ENCODE measurements at regions not wholly inside any gene's neighbourhood (a gene's known extent, or its start where the extent isn't known, plus 50 kb on each side); places are given as distances from the start of the nearest gene placed in this dataset.

- intact Hi-C loops (cut with DNase I) = no loop called here
- Histone ChIP-seq H3K27me3 (peaks cover 0 to 20% (median 6%) of the 10 kb centered on the region in 7 donors), H3K4me3 (no peak overlapping the region), H3K9me3 (no peaks in the 10 kb centered on the region), H3K36me3 (no peaks in the 10 kb centered on the region), H3K27ac (no peak overlapping the region), H3K4me1 (no peaks in the 10 kb centered on the region)
- DNase-seq (no peak), ATAC-seq (no peak)
- TF ChIP-seq, protein P1, sequence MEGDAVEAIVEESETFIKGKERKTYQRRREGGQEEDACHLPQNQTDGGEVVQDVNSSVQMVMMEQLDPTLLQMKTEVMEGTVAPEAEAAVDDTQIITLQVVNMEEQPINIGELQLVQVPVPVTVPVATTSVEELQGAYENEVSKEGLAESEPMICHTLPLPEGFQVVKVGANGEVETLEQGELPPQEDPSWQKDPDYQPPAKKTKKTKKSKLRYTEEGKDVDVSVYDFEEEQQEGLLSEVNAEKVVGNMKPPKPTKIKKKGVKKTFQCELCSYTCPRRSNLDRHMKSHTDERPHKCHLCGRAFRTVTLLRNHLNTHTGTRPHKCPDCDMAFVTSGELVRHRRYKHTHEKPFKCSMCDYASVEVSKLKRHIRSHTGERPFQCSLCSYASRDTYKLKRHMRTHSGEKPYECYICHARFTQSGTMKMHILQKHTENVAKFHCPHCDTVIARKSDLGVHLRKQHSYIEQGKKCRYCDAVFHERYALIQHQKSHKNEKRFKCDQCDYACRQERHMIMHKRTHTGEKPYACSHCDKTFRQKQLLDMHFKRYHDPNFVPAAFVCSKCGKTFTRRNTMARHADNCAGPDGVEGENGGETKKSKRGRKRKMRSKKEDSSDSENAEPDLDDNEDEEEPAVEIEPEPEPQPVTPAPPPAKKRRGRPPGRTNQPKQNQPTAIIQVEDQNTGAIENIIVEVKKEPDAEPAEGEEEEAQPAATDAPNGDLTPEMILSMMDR (IDR thresholded peaks at IDR 0.05) = no peak
- WGBS, 2 donors = 77 to 88% methylated on average over 9 to 11 of the region's 11 CpGs
These were observed 267.8 kb upstream of the SHH start for GRCh38 chr7:156080046-156080445.

DNA sequence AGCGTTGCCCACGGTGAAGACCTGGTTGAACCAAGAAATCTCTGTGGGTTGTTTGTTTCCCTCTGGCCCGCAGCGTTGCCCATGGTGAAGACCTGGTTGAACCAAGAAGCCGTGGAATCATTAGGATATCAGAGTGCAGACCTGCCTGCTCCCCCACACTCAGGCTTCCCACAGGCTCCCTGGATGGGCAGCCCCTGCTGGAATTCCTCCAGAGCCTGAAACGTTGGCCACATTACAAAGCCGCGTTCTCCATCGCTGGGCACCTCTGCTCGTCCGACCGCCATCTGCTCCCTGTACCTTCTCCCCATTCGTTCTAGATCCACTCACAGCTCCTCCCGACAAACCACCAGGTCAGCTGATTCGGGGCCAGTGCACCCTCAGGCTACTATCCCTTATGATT, 266.9 kb upstream of the SHH start:
- DNase-seq (no peak), ATAC-seq (no peak)
- Histone ChIP-seq H3K4me1 (no peaks in the 10 kb centered on the region), H3K27me3 (peaks cover 0 to 20% (median 11%) of the 10 kb centered on the region in 7 donors), H3K36me3 (no peaks in the 10 kb centered on the region), H3K4me3 (no peak overlapping the region), H3K27ac (no peak overlapping the region), H3K9me3 (no peaks in the 10 kb centered on the region)
- intact Hi-C loops (cut with DNase I) = no loop called here
- 81 to 82% methylated on average over 15 of the region's 15 CpGs for WGBS, 2 donors
- TF ChIP-seq, protein P1 (IDR thresholded peaks at IDR 0.05) = no peak

GRCh38 chr7:156074982-156075615, 262.8 kb upstream of the SHH start:
- no peak overlapping the region for H3K27ac ChIP-seq
- TF ChIP-seq, protein P1 (IDR thresholded peaks at IDR 0.05) = no peak
- peaks cover 0 to 11% (median 4%) of the 10 kb centered on the region in 7 donors for H3K27me3 ChIP-seq
- no peaks in the 10 kb centered on the region for H3K36me3 ChIP-seq
- H3K9me3 ChIP-seq = no peaks in the 10 kb centered on the region
- H3K4me1 ChIP-seq = no peaks in the 10 kb centered on the region
- DNase-seq (no peak), ATAC-seq (no peak)
- no peak overlapping the region for H3K4me3 ChIP-seq
- 90 to 92% methylated on average over 28 of the region's 28 CpGs for WGBS, 2 donors
- intact Hi-C loops (cut with DNase I) = no loop called here

GRCh38 chr7:156074084-156074483, 261.8 kb upstream of the SHH start:
- H3K27ac ChIP-seq = no peak overlapping the region
- H3K27me3 ChIP-seq = peaks cover 0 to 11% (median 4%) of the 10 kb centered on the region in 7 donors
- TF ChIP-seq, protein P1 (IDR thresholded peaks at IDR 0.05) = no peak
- no peaks in the 10 kb centered on the region for H3K36me3 ChIP-seq
- no peaks in the 10 kb centered on the region for H3K4me1 ChIP-seq
- no peak for DNase-seq
- no peak for ATAC-seq
- no peaks in the 10 kb centered on the region for H3K9me3 ChIP-seq
- 70 to 83% methylated on average over 11 of the region's 11 CpGs for WGBS, 2 donors
- intact Hi-C loops (cut with DNase I) = no loop called here
- no peak overlapping the region for H3K4me3 ChIP-seq

All from heart right ventricle (tissue), 16 donors.